ENCODE measurements at regions not wholly inside any gene's neighbourhood (a gene's known extent, or its start where the extent isn't known, plus 50 kb on each side); places are given as distances from the start of the nearest gene placed in this dataset.

- DNase-seq = no peak
These were observed 441.7 kb upstream of the CPEB2 start for GRCh38 chr4:14560577-14560976.

GRCh38 chr4:14562901-14563300 lies 439.4 kb upstream of the CPEB2 start:
- DNase-seq = no peak

- no peak for DNase-seq
These were observed 438.0 kb upstream of the CPEB2 start for GRCh38 chr4:14564281-14564680.

GRCh38 chr4:14566518-14566917 lies 435.8 kb upstream of the CPEB2 start:
- no peak for DNase-seq

GRCh38 chr4:14568351-14568750 lies 433.9 kb upstream of the CPEB2 start:
- DNase-seq = no peak

- no peak for DNase-seq
These were observed 427.0 kb upstream of the CPEB2 start for GRCh38 chr4:14575289-14575688.

- DNase-seq = no peak
These were observed 426.4 kb upstream of the CPEB2 start for GRCh38 chr4:14575919-14576318.

- DNase-seq = no peak
These were observed 422.2 kb upstream of the CPEB2 start for GRCh38 chr4:14580061-14580460.

- no peak for DNase-seq
These were observed 420.5 kb upstream of the CPEB2 start for GRCh38 chr4:14581741-14582140.

GRCh38 chr4:14582677-14583076 lies 419.6 kb upstream of the CPEB2 start:
- no peak for DNase-seq

GRCh38 chr4:14583331-14583730 lies 418.9 kb upstream of the CPEB2 start:
- no peak for DNase-seq

- DNase-seq = no peak
These were observed 418.5 kb upstream of the CPEB2 start for GRCh38 chr4:14583752-14584151.

- DNase-seq = no peak
These were observed 409.3 kb upstream of the CPEB2 start for GRCh38 chr4:14592950-14593349.

GRCh38 chr4:14596028-14596427 lies 406.3 kb upstream of the CPEB2 start:
- peak in 1 of 3 donors; percentile 1 for DNase-seq

- DNase-seq = no peak
These were observed 405.8 kb upstream of the CPEB2 start for GRCh38 chr4:14596437-14596836.

- DNase-seq = no peak
These were observed 405.4 kb upstream of the CPEB2 start for GRCh38 chr4:14596904-14597303.

- no peak for DNase-seq
These were observed 400.1 kb upstream of the CPEB2 start for GRCh38 chr4:14602206-14602605.

GRCh38 chr4:14607001-14607400 lies 395.3 kb upstream of the CPEB2 start:
- DNase-seq = no peak

GRCh38 chr4:14607578-14607977 lies 394.7 kb upstream of the CPEB2 start:
- no peak for DNase-seq

- DNase-seq = no peak
These were observed 393.7 kb upstream of the CPEB2 start for GRCh38 chr4:14608630-14609029.

GRCh38 chr4:14614840-14615239 lies 387.4 kb upstream of the CPEB2 start:
- DNase-seq = no peak

GRCh38 chr4:14615671-14616070 lies 386.6 kb upstream of the CPEB2 start:
- DNase-seq = no peak

- DNase-seq = no peak
These were observed 381.6 kb upstream of the CPEB2 start for GRCh38 chr4:14620567-14621141.

- DNase-seq = no peak
These were observed 380.4 kb upstream of the CPEB2 start for GRCh38 chr4:14621731-14622463.

All from muscle of back (tissue), 3 donors.